Upper lobe of right lung (tissue), 1 donor: ENCODE measurements at regions not wholly inside any gene's neighbourhood (a gene's known extent, or its start where the extent isn't known, plus 50 kb on each side); places are given as distances from the start of the nearest gene placed in this dataset.
A peak's percentile ranks its signal among the peaks of the same experiment; 100 is the strongest.

Source experiments
- ATAC-seq: fragments of 200-7000 bp; cut with Tn5 transposase; one replicate; pipeline ENCODE4 v1.9.1; 2020; ENCODE audit warnings: mild to moderate bottlenecking, moderate library complexity
- DNase-seq: peaks from one replicate; pipeline ENCODE4 v3.0.0-alpha.2; 2020
- H3K27ac ChIP-seq: fragments of 200-600 bp; one replicate; pipeline ENCODE4 v1.8.0; 2022
- H3K27me3 ChIP-seq: fragments of 200-600 bp; one replicate; pipeline ENCODE4 v1.8.0; 2022; ENCODE audit warnings: mild to moderate bottlenecking
- H3K36me3 ChIP-seq: fragments of 200-600 bp; one replicate; pipeline ENCODE4 v1.8.0; 2022
- H3K4me1 ChIP-seq: fragments of 200-600 bp; one replicate; pipeline ENCODE4 v1.8.0; 2022
- H3K4me3 ChIP-seq: fragments of 200-600 bp; one replicate; pipeline ENCODE4 v1.8.0; 2022; ENCODE audit warnings: mild to moderate bottlenecking
- H3K9me3 ChIP-seq: fragments of 200-600 bp; one replicate; pipeline ENCODE4 v1.8.0; 2022
- intact Hi-C: fragments of 100-400 bp; cut with DNase I; formaldehyde crosslinking; loops from one replicate; pipeline ENCODE4 v1.11.0; 2022
- TF ChIP-seq, protein P1 (sequence below): fragments of 200-600 bp; IDR thresholded peaks from one replicate; pipeline ENCODE4 v1.8.0; 2022; ENCODE audit warnings: antibody characterized with exemption
- donor health status: DM: no; HTN: yes; CAD: no; lungs with severe emphysema.

- Histone ChIP-seq H3K4me1 (no peaks in the 10 kb centered on the region), H3K9me3 (no peaks in the 10 kb centered on the region), H3K4me3 (no peak overlapping the region), H3K27me3 (no peaks in the 10 kb centered on the region), H3K36me3 (no peaks in the 10 kb centered on the region), H3K27ac (no peak overlapping the region)
- DNase-seq (no peak), ATAC-seq (no peak)
- TF ChIP-seq, protein P1, sequence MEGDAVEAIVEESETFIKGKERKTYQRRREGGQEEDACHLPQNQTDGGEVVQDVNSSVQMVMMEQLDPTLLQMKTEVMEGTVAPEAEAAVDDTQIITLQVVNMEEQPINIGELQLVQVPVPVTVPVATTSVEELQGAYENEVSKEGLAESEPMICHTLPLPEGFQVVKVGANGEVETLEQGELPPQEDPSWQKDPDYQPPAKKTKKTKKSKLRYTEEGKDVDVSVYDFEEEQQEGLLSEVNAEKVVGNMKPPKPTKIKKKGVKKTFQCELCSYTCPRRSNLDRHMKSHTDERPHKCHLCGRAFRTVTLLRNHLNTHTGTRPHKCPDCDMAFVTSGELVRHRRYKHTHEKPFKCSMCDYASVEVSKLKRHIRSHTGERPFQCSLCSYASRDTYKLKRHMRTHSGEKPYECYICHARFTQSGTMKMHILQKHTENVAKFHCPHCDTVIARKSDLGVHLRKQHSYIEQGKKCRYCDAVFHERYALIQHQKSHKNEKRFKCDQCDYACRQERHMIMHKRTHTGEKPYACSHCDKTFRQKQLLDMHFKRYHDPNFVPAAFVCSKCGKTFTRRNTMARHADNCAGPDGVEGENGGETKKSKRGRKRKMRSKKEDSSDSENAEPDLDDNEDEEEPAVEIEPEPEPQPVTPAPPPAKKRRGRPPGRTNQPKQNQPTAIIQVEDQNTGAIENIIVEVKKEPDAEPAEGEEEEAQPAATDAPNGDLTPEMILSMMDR = no peak
- intact Hi-C loops = no loop called here
These were observed 759.8 kb upstream of the MDGA2 start for GRCh38 chr14:48435221-48435620.

DNA sequence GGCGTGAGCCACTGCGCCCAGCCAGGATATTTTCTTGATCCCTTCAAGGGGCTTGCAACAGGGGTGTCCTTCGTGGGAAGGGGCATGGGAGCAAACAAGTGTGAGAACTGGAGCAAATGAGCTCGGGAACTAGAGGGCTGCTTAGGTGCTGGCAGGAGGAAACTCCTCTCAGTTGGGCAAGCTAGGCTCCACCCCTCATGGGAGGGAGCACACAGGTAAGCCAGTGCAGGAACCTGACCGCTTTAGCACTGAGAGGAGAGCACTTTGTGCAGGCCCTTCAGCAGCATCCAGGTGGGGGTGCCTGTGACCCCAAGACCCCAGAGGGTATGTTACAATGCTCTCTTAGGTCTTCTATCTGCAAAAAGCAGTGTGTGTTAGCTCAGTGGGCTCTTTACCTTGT, 755.4 kb upstream of the MDGA2 start:
- Histone ChIP-seq H3K4me1 (no peaks in the 10 kb centered on the region), H3K27me3 (no peaks in the 10 kb centered on the region), H3K4me3 (no peak overlapping the region), H3K9me3 (no peaks in the 10 kb centered on the region), H3K36me3 (no peaks in the 10 kb centered on the region), H3K27ac (no peak overlapping the region)
- DNase-seq = no peak
- intact Hi-C loops = no loop called here
- no peak for ATAC-seq
- TF ChIP-seq, protein P1 = no peak

GRCh38 chr14:48429512-48429911, 754.1 kb upstream of the MDGA2 start:
- H3K4me3 ChIP-seq = no peak overlapping the region
- no peaks in the 10 kb centered on the region for H3K9me3 ChIP-seq
- intact Hi-C loops = no loop called here
- TF ChIP-seq, protein P1 = no peak
- DNase-seq (no peak), ATAC-seq (no peak)
- no peaks in the 10 kb centered on the region for H3K36me3 ChIP-seq
- H3K27ac ChIP-seq = no peak overlapping the region
- no peaks in the 10 kb centered on the region for H3K4me1 ChIP-seq
- no peaks in the 10 kb centered on the region for H3K27me3 ChIP-seq

DNA sequence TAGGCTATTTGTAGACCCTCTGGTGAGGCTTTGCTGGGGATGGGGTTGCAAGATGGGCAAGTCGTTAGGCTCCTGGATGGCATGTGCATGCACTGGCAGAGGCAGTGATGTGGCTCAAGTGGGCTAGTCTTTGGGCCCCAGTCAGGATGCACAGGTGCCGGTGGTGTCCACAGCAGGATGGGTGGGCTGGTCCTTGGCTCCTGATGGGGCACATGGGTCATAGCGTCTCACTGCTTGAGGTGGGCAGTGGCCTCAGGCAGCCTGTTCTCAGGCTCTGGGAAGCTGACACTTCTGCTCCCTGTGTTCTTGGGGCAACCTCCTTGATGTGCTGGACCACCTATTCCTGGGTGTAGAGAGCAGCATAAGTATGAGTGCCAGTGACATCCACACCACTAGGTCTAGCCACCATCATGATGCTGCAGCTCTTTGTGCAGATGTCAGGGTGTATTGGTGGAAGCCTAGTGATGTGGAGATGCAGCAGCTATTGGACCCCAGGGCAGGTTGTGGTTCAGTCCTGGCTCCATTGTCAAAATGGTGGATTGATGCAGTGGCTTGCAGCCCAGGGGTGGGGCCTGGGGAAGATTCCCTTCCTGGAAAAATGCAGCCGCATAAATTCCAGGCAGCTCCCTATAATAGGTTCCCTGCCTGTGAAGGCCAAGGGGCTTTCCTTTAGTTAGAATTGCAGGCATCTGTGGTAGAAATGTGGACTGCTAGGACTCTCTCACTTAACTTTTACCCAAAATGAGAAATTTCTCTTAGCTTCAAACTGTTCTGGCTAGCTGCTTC, 742.5 kb upstream of the MDGA2 start:
- intact Hi-C loops = no loop called here
- no peaks in the 10 kb centered on the region for H3K4me1 ChIP-seq
- ATAC-seq = peak; percentile 26
- H3K27me3 ChIP-seq = no peaks in the 10 kb centered on the region
- H3K27ac ChIP-seq = no peak overlapping the region
- TF ChIP-seq, protein P1 = no peak
- H3K9me3 ChIP-seq = no peaks in the 10 kb centered on the region
- H3K4me3 ChIP-seq = no peak overlapping the region
- DNase-seq = no peak
- H3K36me3 ChIP-seq = no peaks in the 10 kb centered on the region

- ATAC-seq (no peak), DNase-seq (no peak)
- intact Hi-C loops = no loop called here
- Histone ChIP-seq H3K27ac (no peak overlapping the region), H3K9me3 (no peaks in the 10 kb centered on the region), H3K4me3 (no peak overlapping the region), H3K4me1 (no peaks in the 10 kb centered on the region), H3K36me3 (no peaks in the 10 kb centered on the region), H3K27me3 (no peaks in the 10 kb centered on the region)
- TF ChIP-seq, protein P1 = no peak
These were observed 725.9 kb upstream of the MDGA2 start for GRCh38 chr14:48401321-48401720.
